ENCODE measurements at regions not wholly inside any gene's neighbourhood (a gene's known extent, or its start where the extent isn't known, plus 50 kb on each side); places are given as distances from the start of the nearest gene placed in this dataset.

- TF ChIP-seq CTCF (optimal IDR thresholded peaks at IDR 0.05 in 1 of 3, IDR thresholded peaks at IDR 0.05 in 1 of 3, conservative IDR thresholded peaks at IDR 0.05 in 1 of 3; ENCODE audit: extremely low read depth in 1 of 3, insufficient read depth in 2 of 3, low read length in 3 of 3) = no peak
- no peak for TF ChIP-seq EZH2 (IDR thresholded peaks at IDR 0.05; ENCODE audit: low read length)
Measured at GRCh38 chr4:109365939-109366338, 63.5 kb upstream of the COL25A1 start.
